BLaER1 (cell line): ENCODE measurements at regions not wholly inside any gene's neighbourhood (a gene's known extent, or its start where the extent isn't known, plus 50 kb on each side); places are given as distances from the start of the nearest gene placed in this dataset.
"Not testable (repeated sequence)": the region's sequence is repeated elsewhere in the genome, so short reads cannot be mapped to it uniquely, and the experiment has no call there.

Experiments
- H3K27ac ChIP-seq: shearing (Covaris generic); formaldehyde crosslinking; 2 replicates; pipeline ENCODE4 v1.8.1; 2022
- H3K27me3 ChIP-seq: shearing (Covaris generic); formaldehyde crosslinking; 2 replicates; pipeline ENCODE4 v1.8.1; 2022
- H3K36me3 ChIP-seq: shearing (Covaris generic); formaldehyde crosslinking; 2 replicates; pipeline ENCODE4 v1.8.1; 2022
- H3K4me1 ChIP-seq: shearing (Covaris generic); formaldehyde crosslinking; 2 replicates; pipeline ENCODE4 v1.8.1; 2022
- H3K4me2 ChIP-seq: shearing (Covaris generic); formaldehyde crosslinking; 2 replicates; pipeline ENCODE4 v1.8.1; 2022
- H3K4me3 ChIP-seq: shearing (Covaris generic); formaldehyde crosslinking; 2 replicates; pipeline ENCODE4 v1.8.1; 2022
- H3K9ac ChIP-seq: shearing (Covaris generic); formaldehyde crosslinking; 2 replicates; pipeline ENCODE4 v1.8.1; 2022
- H3K9me3 ChIP-seq: shearing (Covaris generic); formaldehyde crosslinking; 2 replicates; pipeline ENCODE4 v1.8.1; 2022
- H4K20me1 ChIP-seq: shearing (Covaris generic); formaldehyde crosslinking; 2 replicates; pipeline ENCODE4 v1.8.1; 2022
- Cebpa-rat ChIP-seq: shearing (Covaris generic); IDR thresholded peaks from 2 replicates; pipeline ENCODE4 v1.8.1; 2022

GRCh38 chr11:92168936-92169335 is 55.7 kb upstream of the FAT3 start:
- Histone ChIP-seq H3K9ac (no peak overlapping the region), H3K36me3 (no peaks in the 10 kb centered on the region), H3K4me2 (no peak overlapping the region), H3K4me1 (no peaks in the 10 kb centered on the region), H3K27ac (no peak overlapping the region), H4K20me1 (no peaks in the 10 kb centered on the region), H3K27me3 (no peaks in the 10 kb centered on the region), H3K9me3 (no peaks in the 10 kb centered on the region), H3K4me3 (no peak overlapping the region)
- no peak for TF ChIP-seq Cebpa-rat

- TF ChIP-seq Cebpa-rat, result no peak
- Histone ChIP-seq H3K9ac (no peak overlapping the region), H3K9me3 (no peaks in the 10 kb centered on the region), H3K4me3 (no peak overlapping the region), H3K4me2 (no peak overlapping the region), H4K20me1 (no peaks in the 10 kb centered on the region), H3K27me3 (no peaks in the 10 kb centered on the region), H3K36me3 (no peaks in the 10 kb centered on the region), H3K27ac (no peak overlapping the region), H3K4me1 (no peaks in the 10 kb centered on the region)
These were observed 57.0 kb upstream of the FAT3 start for GRCh38 chr11:92167571-92167970.

GRCh38 chr11:92166335-92166734 is 58.3 kb upstream of the FAT3 start:
- no peak overlapping the region for H3K4me3 ChIP-seq
- H3K27me3 ChIP-seq, result no peaks in the 10 kb centered on the region
- TF ChIP-seq Cebpa-rat, result no peak
- H3K27ac ChIP-seq, result no peak overlapping the region
- H3K36me3 ChIP-seq, result no peaks in the 10 kb centered on the region
- H4K20me1 ChIP-seq, result no peaks in the 10 kb centered on the region
- H3K4me1 ChIP-seq, result no peaks in the 10 kb centered on the region
- no peak overlapping the region for H3K4me2 ChIP-seq
- H3K9ac ChIP-seq, result no peak overlapping the region
- no peaks in the 10 kb centered on the region for H3K9me3 ChIP-seq

- TF ChIP-seq Cebpa-rat, result no peak
- Histone ChIP-seq H3K4me1 (no peaks in the 10 kb centered on the region), H3K9ac (no peak overlapping the region), H3K27me3 (no peaks in the 10 kb centered on the region), H3K9me3 (no peaks in the 10 kb centered on the region), H4K20me1 (no peaks in the 10 kb centered on the region), H3K27ac (no peak overlapping the region), H3K36me3 (no peaks in the 10 kb centered on the region), H3K4me2 (no peak overlapping the region), H3K4me3 (no peak overlapping the region)
These were observed 60.7 kb upstream of the FAT3 start for GRCh38 chr11:92163879-92164278.

- 0 out of 2 replicates have a peak, but pooled peaks cover under 1% of the 10 kb centered on the region for H3K9me3 ChIP-seq
- H3K9ac ChIP-seq, result no peak overlapping the region
- H3K27ac ChIP-seq, result no peak overlapping the region
- no peaks in the 10 kb centered on the region for H3K4me1 ChIP-seq
- no peaks in the 10 kb centered on the region for H3K36me3 ChIP-seq
- no peaks in the 10 kb centered on the region for H4K20me1 ChIP-seq
- no peak overlapping the region for H3K4me2 ChIP-seq
- TF ChIP-seq Cebpa-rat, result no peak
- H3K27me3 ChIP-seq, result no peaks in the 10 kb centered on the region
- no peak overlapping the region for H3K4me3 ChIP-seq
These were observed 61.8 kb upstream of the FAT3 start for GRCh38 chr11:92162776-92163175.

- no peaks in the 10 kb centered on the region for H3K27me3 ChIP-seq
- no peak for TF ChIP-seq Cebpa-rat
- 0 out of 2 replicates have a peak, but pooled peaks cover 3% of the 10 kb centered on the region for H3K4me1 ChIP-seq
- 0 out of 2 replicates have a peak, but pooled peaks cover 7% of the 10 kb centered on the region for H3K9me3 ChIP-seq
- no peak overlapping the region for H3K9ac ChIP-seq
- H4K20me1 ChIP-seq, result no peaks in the 10 kb centered on the region
- H3K4me2 ChIP-seq, result no peak overlapping the region
- H3K27ac ChIP-seq, result no peak overlapping the region
- no peaks in the 10 kb centered on the region for H3K36me3 ChIP-seq
- H3K4me3 ChIP-seq, result no peak overlapping the region
These were observed 64.7 kb upstream of the FAT3 start for GRCh38 chr11:92159931-92160330.

- not testable (repeated sequence) for H3K4me3 ChIP-seq, H4K20me1 ChIP-seq, H3K27ac ChIP-seq, H3K4me1 ChIP-seq, H3K27me3 ChIP-seq, H3K9ac ChIP-seq, H3K4me2 ChIP-seq, H3K9me3 ChIP-seq, H3K36me3 ChIP-seq
These were observed 67.2 kb upstream of the FAT3 start for GRCh38 chr11:92157390-92157789.

- H3K9me3 ChIP-seq, result 0 out of 2 replicates have a peak, but pooled peaks cover 7% of the 10 kb centered on the region
- H3K4me3 ChIP-seq, result no peak overlapping the region
- no peak for TF ChIP-seq Cebpa-rat
- no peak overlapping the region for H3K4me2 ChIP-seq
- no peaks in the 10 kb centered on the region for H3K27me3 ChIP-seq
- H3K9ac ChIP-seq, result no peak overlapping the region
- no peaks in the 10 kb centered on the region for H3K36me3 ChIP-seq
- no peaks in the 10 kb centered on the region for H4K20me1 ChIP-seq
- H3K27ac ChIP-seq, result no peak overlapping the region
- 0 out of 2 replicates have a peak, but pooled peaks cover 3% of the 10 kb centered on the region for H3K4me1 ChIP-seq
These were observed 70.0 kb upstream of the FAT3 start for GRCh38 chr11:92154611-92155010.

GRCh38 chr11:92154110-92154509 is 70.5 kb upstream of the FAT3 start:
- TF ChIP-seq Cebpa-rat, result no peak
- no peak overlapping the region for H3K4me3 ChIP-seq

GRCh38 chr11:92153542-92153941 is 71.1 kb upstream of the FAT3 start:
- Histone ChIP-seq H3K4me1 (0 out of 2 replicates have a peak, but pooled peaks cover 3% of the 10 kb centered on the region), H3K9ac (no peak overlapping the region), H3K27ac (no peak overlapping the region), H3K4me3 (no peak overlapping the region), H4K20me1 (no peaks in the 10 kb centered on the region), H3K4me2 (no peak overlapping the region), H3K27me3 (no peaks in the 10 kb centered on the region), H3K9me3 (0 out of 2 replicates have a peak, but pooled peaks cover 7% of the 10 kb centered on the region), H3K36me3 (no peaks in the 10 kb centered on the region)
- TF ChIP-seq Cebpa-rat, result no peak

More at GRCh38 chr11:92154110-92154509, 70.5 kb upstream of the FAT3 start:
- Histone ChIP-seq H3K27me3 (no peaks in the 10 kb centered on the region), H3K4me1 (0 out of 2 replicates have a peak, but pooled peaks cover 3% of the 10 kb centered on the region), H3K36me3 (no peaks in the 10 kb centered on the region), H3K4me2 (no peak overlapping the region), H3K9me3 (0 out of 2 replicates have a peak, but pooled peaks cover 7% of the 10 kb centered on the region), H3K27ac (no peak overlapping the region), H4K20me1 (no peaks in the 10 kb centered on the region), H3K9ac (no peak overlapping the region)

GRCh38 chr11:92152245-92152644 is 72.4 kb upstream of the FAT3 start:
- no peak for TF ChIP-seq Cebpa-rat
- no peak overlapping the region for H3K27ac ChIP-seq
- H3K9me3 ChIP-seq, result 0 out of 2 replicates have a peak, but pooled peaks cover under 1% of the 10 kb centered on the region
- H3K9ac ChIP-seq, result no peak overlapping the region
- H3K4me1 ChIP-seq, result 0 out of 2 replicates have a peak, but pooled peaks cover 3% of the 10 kb centered on the region
- no peak overlapping the region for H3K4me3 ChIP-seq
- H3K27me3 ChIP-seq, result no peaks in the 10 kb centered on the region
- no peaks in the 10 kb centered on the region for H4K20me1 ChIP-seq
- no peak overlapping the region for H3K4me2 ChIP-seq
- H3K36me3 ChIP-seq, result no peaks in the 10 kb centered on the region
